ENCODE measurements at regions not wholly inside any gene's neighbourhood (a gene's known extent, or its start where the extent isn't known, plus 50 kb on each side); places are given as distances from the start of the nearest gene placed in this dataset.
"Not testable (repeated sequence)": the region's sequence is repeated elsewhere in the genome, so short reads cannot be mapped to it uniquely, and the experiment has no call there.

GRCh38 chr12:105681341-105681740 lies 350.9 kb downstream of the C12orf75 start:
- TF ChIP-seq POLR2A (IDR thresholded peaks at IDR 0.05) (no peak), CTCF (IDR thresholded peaks at IDR 0.05) (no peak)
- H3K9me3 ChIP-seq = no peaks in the 10 kb centered on the region
- intact Hi-C loops (cut with DNase I) = no loop called here
- H3K4me1 ChIP-seq = peaks cover 22% of the 10 kb centered on the region
- no peak overlapping the region for H3K27ac ChIP-seq
- no peaks in the 10 kb centered on the region for H3K36me3 ChIP-seq
- no peak overlapping the region for H3K4me3 ChIP-seq
- no peaks in the 10 kb centered on the region for H3K27me3 ChIP-seq
- no peak for DNase-seq (ENCODE audit: extremely low spot score in 2 of 2)

GRCh38 chr12:105682821-105683220 lies 352.3 kb downstream of the C12orf75 start:
- intact Hi-C loops (cut with DNase I); H3K27ac ChIP-seq; H3K4me1 ChIP-seq; H3K36me3 ChIP-seq; DNase-seq (ENCODE audit: extremely low spot score in 2 of 2); H3K9me3 ChIP-seq; H3K4me3 ChIP-seq; H3K27me3 ChIP-seq: not testable (repeated sequence)

- DNase-seq (ENCODE audit: extremely low spot score in 2 of 2); intact Hi-C loops (cut with DNase I); H3K27ac ChIP-seq: not testable (repeated sequence)
These were observed 353.3 kb downstream of the C12orf75 start for GRCh38 chr12:105683836-105684235.

GRCh38 chr12:105698075-105698474 lies 367.6 kb downstream of the C12orf75 start:
- Histone ChIP-seq H3K36me3 (no peaks in the 10 kb centered on the region), H3K4me3 (no peak overlapping the region), H3K4me1 (no peaks in the 10 kb centered on the region), H3K27me3 (no peaks in the 10 kb centered on the region), H3K9me3 (no peaks in the 10 kb centered on the region), H3K27ac (no peak overlapping the region)
- no peak for DNase-seq (ENCODE audit: extremely low spot score in 2 of 2)
- no peak for TF ChIP-seq CTCF (IDR thresholded peaks at IDR 0.05)
- TF ChIP-seq POLR2A (IDR thresholded peaks at IDR 0.05) = no peak
- no peak for TF ChIP-seq POLR2AphosphoS5 (IDR thresholded peaks at IDR 0.05; ENCODE audit: insufficient read depth in 1 of 2, low read depth in 1 of 2)
- intact Hi-C loops (cut with DNase I) = no loop called here

More at GRCh38 chr12:105683836-105684235, 353.3 kb downstream of the C12orf75 start:
- not testable (repeated sequence) for H3K4me1 ChIP-seq, H3K9me3 ChIP-seq, H3K36me3 ChIP-seq, H3K27me3 ChIP-seq, H3K4me3 ChIP-seq

- no peaks in the 10 kb centered on the region for H3K27me3 ChIP-seq
- no peaks in the 10 kb centered on the region for H3K36me3 ChIP-seq
- H3K4me3 ChIP-seq = no peak overlapping the region
- H3K27ac ChIP-seq = no peak overlapping the region
- no peak for DNase-seq (ENCODE audit: extremely low spot score in 2 of 2)
- no peaks in the 10 kb centered on the region for H3K9me3 ChIP-seq
- no peak for TF ChIP-seq CTCF (IDR thresholded peaks at IDR 0.05)
- TF ChIP-seq POLR2AphosphoS5 (IDR thresholded peaks at IDR 0.05; ENCODE audit: insufficient read depth in 1 of 2, low read depth in 1 of 2) = no peak
- no peak for TF ChIP-seq POLR2A (IDR thresholded peaks at IDR 0.05)
- intact Hi-C loops (cut with DNase I) = no loop called here
- H3K4me1 ChIP-seq = no peaks in the 10 kb centered on the region
These were observed 368.7 kb downstream of the C12orf75 start for GRCh38 chr12:105699209-105699608.

GRCh38 chr12:105704787-105705186 lies 374.3 kb downstream of the C12orf75 start:
- H3K27me3 ChIP-seq = no peaks in the 10 kb centered on the region
- TF ChIP-seq POLR2AphosphoS5 (IDR thresholded peaks at IDR 0.05; ENCODE audit: insufficient read depth in 1 of 2, low read depth in 1 of 2) (no peak), CTCF (IDR thresholded peaks at IDR 0.05) (no peak), POLR2A (IDR thresholded peaks at IDR 0.05) (no peak)
- no peak for DNase-seq (ENCODE audit: extremely low spot score in 2 of 2)
- H3K4me1 ChIP-seq = peaks cover 10% of the 10 kb centered on the region
- intact Hi-C loops (cut with DNase I) = loop anchor here (5.0 kb wide), 1 partner anchor 433 kb away; the partner anchor contains the start of gene NUAK1
- no peaks in the 10 kb centered on the region for H3K9me3 ChIP-seq
- no peak overlapping the region for H3K27ac ChIP-seq
- H3K36me3 ChIP-seq = no peaks in the 10 kb centered on the region
- no peak overlapping the region for H3K4me3 ChIP-seq
